HG03354 (cell line): ENCODE measurements at regions not wholly inside any gene's neighbourhood (a gene's known extent, or its start where the extent isn't known, plus 50 kb on each side); places are given as distances from the start of the nearest gene placed in this dataset.

Source experiments
- ATAC-seq: cut with Tn5 transposase; IDR thresholded peaks from one replicate; pipeline ENCODE4 v1.9.1; 2021; ENCODE audit warnings: mild to moderate bottlenecking; ENCODE audit not compliant: unreplicated experiment, poor library complexity, severe bottlenecking

DNA sequence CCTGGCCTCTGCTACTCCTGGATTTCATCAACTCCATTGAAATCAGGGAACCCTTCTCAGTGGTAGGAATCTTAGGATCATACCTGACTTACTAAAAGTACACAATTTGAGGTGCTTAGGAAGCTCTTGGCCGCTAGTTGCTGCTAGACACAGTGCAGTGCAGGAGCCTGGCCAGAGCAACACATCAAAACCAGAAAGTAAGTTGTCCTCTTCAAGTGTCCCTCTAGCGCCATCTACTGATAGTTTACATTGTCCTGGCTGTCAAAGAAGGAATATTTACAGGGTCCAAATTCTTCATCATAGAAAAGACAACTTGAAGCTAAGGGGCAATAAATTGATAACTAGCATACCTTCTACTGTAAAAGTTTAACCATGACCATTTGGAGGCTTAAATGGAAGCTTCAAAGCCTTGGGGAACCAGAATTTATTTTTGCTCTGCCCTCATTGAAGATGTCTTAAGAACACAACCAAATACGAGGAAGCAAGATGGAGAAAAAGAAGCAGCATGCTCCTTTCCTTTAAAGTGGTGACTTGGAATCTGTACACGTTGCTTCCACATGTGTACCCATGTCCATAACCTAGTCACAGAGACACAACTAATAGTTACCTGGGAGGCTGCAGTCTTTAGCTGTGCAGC lies 889.1 kb upstream of the GCFC2 start:
- ATAC-seq = peak; percentile 99

DNA sequence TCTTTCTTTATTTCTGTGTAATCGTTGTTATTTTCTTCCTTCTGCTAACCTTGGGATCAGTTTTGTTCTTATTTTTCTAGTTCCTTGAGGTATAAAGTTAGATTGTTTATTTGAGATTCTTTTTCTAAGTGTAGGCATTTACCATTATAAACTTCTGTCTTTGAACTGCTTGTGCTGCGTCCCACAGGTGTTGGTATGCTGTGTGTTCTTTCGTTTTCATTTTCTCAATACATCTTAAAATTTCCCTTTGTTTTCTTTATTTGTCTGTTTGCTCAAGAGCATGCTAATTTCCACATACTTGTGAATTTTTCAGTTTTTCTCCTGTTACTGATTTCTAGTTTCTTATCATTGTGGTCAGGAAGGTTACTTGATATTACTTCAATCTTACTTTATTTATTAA lies 873.8 kb upstream of the GCFC2 start:
- ATAC-seq = no peak

DNA sequence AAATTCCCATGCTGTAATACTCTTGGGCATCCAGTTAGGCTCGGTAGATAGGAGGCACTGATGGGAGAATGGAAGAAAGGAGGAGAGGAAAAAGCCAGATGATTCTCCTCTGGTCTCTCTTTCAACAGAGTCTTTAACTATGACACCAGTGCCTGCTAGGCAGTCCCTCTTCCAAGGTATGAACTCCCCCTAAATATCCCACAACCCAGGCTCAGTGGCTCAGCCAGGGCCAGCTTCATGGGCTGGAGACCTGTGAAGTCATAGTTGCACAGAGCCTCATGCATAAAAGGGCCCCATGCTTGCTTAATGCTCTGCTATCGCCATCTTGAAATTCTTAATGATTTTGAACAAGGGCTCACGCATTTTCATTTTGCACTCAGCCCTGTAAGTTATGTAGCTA lies 869.2 kb upstream of the GCFC2 start:
- ATAC-seq = no peak

DNA sequence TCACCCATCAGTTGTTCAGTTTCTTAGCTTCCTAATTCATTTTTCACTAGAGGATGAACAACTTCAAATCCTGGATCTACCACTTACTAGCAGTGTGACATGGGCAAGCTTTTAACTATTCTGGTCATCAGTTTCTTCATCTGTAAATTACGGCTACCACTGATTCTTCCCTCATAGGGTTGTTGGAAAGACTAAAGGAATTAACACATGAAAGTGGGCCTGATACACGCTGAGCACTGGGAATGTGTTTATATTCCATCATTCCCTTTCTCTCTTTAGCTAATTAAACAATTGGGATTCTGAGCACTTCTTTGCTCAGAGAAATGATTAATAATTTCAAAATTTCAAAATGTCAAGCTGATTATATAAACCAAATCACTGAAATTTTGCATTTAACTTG lies 862.3 kb upstream of the GCFC2 start:
- no peak for ATAC-seq

DNA sequence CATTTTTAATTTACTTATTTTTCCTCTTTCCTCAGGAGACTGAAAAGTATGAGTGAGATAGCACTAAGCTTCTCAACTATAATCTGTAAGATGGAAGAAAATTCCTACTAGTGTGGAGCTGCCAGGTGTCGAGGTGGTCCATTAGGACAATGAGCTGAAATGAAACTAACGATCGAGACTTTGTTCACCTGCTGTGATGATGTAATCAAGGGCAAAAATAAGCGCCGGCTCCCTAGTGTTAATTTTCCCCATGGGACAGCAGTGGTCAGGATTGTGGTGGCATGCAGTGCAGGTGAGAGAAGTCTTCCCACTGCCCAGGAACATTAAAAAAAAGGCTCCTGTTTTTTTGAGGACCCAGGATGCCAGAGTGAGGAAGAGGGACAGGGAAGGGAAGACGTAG lies 859.1 kb upstream of the GCFC2 start:
- no peak for ATAC-seq

DNA sequence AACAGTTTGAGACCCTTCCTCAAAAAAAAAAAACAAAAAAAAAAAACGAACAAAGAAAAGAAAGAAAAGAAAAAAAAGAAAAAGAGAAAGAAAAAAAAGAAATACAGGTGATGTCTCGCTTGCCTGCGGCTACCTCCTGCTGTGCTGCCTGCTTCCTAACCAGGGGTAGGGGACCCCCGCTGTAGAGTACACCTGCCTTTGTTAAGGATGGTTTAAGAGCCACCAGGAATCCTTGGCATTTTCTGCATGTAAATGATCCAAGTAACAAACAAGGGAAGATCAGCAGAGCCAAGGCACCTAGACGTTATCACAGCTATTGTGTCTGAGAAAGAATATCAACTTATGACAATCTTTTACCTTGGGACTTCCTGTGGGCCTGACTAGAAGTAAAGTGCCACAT lies 856.8 kb upstream of the GCFC2 start:
- ATAC-seq = no peak

DNA sequence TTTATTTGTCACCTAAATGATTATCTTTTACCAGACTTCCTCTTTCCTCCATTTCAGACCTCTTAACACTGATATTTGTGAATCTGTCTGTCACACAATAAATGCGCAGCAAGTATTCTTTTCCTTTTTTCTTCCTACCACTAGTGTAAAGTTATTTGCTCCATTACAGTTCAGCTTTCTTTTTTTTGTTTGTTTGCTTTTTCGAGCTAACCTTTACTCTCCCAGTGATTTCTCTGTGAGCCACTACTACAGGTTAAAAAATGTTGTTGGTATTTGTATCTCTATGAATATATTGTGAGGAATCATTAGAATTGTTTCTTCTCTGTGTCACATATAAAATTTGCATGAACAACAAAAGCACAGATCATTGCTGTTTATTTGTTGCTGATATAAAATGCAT lies 854.0 kb upstream of the GCFC2 start:
- no peak for ATAC-seq

DNA sequence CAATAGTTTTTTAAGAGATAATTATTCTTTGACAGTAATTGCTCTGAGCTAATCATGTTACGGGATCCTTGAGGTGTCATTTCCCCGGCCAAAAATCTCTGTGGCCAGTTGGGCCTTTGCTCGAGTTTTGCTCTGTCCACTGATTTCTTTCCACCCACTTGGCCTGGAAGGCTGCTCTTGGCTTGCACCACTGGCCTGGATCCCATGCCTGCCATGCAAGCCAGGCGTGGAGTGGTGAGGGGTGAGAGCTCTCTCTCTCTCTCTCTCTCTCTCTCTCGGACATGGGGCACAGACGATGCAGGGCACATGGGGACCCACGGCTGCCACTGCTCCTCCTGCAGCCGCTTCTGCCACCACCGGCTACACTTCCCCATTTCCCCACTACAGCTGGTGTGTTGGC lies 853.0 kb upstream of the GCFC2 start:
- ATAC-seq = no peak

DNA sequence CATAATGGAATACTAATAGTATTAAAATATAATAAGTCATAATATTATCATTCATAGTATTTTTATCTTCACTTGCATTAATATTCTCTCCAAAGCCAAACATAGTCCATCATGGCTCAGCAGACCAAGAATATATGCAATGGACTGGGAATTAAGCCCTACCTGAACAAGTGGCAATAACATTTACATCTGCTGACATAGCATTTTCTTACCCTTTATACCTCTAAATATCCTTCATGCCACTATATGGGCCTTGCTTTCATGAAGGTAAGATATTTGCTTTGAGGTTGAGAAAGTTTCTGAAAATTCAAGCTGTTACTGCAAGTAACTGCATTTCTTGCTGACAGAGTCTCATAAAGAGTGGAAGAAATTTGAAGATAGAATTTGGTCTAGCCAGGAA lies 847.4 kb upstream of the GCFC2 start:
- no peak for ATAC-seq

DNA sequence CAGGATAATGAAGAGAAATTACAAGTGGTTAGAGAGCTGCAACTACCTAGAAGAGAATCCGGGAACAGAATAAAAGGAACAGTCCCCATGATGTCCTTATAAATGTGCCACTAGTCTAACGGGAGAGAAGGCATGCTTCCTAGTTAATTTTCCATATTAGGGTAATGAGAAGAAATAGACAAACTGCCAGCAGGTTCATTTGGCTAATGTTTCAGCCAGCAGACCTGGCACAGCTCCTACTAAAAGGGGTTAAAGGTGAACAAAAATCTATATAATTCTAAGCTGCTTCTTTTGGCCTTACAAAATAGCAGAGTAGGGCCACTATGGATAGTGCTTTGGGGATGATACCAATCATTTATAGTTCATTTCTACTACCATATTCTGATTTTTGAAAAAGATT lies 845.3 kb upstream of the GCFC2 start:
- no peak for ATAC-seq

DNA sequence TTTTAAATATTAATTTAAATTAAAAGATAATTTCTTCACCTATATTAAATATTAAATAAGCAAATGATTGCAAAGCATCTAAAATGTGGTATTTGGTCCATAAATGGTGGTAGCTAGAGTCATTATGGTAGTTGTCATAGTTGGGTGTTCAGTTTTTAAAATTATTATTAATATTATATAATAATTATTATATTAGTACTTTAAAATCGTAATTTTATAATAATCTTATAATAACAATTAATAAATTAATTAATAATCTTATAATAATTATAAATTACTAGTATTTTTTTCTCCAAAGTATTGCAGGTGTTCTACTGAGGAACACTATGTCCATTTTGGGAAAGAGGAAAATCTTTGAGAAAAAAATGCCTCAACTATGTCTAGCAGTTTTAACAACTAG lies 835.5 kb upstream of the GCFC2 start:
- ATAC-seq = no peak

DNA sequence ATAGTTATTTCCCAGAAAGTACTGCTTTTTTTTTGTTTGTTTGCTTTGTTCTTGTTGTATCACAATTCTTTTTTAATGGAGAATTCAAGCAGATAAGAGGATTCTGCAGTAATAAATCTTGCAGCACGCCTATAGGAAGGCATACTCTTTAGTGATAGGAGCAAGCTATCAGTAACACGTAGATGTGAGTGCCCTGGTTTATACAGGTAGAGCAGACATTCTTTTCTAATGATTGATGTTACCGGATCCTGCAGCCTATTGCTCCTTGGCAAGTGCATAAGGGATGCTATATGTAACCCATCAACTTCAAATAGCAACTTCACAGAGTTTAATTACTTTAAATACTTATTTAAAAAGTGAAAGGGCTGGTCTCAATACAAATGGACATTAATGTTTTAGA lies 834.2 kb upstream of the GCFC2 start:
- no peak for ATAC-seq

DNA sequence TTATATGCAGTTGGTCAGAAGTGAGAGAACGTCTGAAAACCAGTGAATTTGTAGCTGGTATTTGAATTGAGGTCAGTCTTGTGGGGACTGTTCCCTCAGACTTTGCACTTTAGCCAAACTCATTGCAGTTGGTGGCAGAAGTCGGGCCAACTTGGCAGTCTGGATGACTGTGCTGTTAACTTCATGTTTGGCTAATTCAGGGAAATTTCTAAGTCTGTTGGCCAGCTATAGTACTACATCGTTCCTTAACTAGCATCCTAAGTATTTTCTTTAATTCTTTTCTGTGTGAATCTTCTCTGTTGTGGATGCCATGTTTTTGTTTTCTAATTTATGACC lies 806.8 kb upstream of the GCFC2 start:
- ATAC-seq = no peak

DNA sequence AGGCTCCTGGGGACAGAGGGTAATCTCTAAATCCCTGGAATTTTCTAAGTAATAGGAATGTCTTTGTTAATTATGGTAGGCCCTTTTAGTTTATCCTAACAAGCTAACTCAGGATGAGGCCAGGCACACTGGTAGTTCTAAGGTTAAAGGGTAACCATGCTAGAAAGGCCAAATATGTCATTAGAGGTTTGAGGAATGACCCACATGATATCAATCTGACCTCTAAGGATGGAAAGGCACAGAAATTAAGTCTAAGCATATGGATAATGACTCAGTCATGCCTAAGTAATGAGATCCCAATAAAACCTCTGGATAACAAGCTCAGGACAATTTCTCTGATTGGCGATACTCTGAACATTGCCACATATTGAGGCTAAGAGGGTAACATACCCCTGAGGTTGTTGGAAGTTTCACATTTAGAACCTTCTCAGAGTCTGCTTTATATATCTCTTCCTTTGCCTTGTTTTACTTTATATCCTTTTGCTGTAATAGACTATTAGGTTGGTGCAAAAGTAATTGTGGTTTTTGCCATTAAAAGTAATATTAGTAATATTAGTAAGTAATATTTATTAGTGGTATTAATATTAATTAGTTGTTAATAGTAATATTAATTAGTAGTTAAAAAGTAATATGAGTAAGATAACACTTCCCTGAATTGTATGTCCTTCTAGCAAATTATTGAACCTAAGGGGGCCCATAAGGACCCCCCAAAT lies 806.3 kb upstream of the GCFC2 start:
- ATAC-seq = no peak

DNA sequence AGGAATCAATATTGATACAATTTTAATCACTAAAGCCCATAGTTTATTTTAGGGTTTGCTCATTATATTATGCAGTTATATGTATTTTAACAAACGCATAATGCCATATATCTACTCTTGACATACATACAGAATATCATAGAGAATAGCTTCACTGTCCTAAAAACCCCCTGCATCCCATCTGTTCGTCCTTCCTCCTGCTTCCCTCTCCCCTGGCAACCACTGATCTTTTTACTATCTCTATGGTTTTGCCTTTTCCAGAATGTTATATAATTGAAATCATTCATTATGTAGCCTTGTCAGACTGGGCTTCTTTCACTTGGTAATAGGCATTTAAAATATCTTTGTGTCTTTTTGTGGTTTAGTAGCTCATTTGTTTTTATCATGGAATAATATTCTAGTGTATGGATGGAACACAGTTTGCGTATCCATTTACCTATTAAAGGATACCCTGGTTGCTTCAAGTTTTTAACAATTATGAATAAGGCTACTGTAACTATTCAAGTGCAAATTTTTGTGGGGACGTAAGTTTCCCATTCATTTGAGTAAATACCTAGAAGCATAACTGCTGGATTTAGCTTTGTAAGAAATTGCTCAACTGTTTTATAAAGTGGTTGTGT lies 801.6 kb upstream of the GCFC2 start:
- ATAC-seq = no peak

DNA sequence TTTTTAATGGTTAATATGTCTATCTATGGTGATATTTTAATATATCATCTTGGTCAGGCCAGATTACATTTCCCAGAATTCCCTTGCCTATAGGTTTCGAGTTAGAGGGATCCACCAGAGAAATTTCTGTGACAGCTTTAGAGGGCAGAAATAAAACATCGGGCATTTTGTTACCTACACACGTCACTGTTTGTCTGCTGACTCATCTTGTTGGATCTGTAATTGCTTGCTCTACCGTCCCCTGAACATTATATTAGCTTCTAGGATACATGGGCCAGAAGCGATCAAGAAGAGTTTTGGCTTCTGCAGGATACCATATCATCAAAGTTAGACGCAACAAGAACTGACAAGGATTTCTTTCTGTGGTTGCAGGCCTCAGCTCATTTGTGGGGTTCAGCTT lies 795.8 kb upstream of the GCFC2 start:
- ATAC-seq = no peak

DNA sequence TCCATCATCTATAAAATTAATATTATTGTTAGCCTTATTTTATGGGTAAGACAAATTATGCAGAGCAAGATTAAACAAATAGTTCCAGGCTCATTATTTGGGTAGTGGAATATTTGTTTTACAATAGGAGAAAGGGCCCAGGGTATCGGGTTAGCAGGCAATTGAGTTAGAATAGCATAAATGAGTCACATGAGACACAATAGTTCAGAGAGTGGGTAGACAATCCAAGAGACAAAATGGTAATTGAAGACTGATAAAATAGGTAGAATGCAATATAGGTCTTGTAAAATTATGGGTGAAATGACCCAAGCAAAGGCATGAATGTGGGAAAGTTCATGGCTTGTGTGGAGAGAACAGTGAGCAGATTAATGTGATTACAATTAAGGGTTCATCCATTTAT lies 790.9 kb upstream of the GCFC2 start:
- ATAC-seq = no peak

DNA sequence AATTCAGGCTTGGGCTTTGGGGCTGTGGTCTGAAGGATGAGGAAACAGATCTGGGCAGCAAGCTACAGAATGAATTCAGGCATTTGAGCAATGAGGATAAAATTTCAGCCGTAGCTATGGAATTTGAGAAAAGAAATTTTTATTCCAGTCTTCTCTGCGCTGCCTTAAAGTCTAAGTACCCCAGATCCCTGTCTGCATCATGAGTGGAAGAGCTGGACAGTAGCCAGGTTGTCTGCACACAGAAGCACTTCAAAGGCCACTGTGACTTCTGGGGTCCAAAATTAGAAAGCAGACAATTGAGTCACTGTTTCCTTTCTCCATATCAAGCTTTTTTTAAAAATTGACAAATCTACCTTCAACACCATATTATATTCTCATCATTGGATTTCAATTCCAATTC lies 787.6 kb upstream of the GCFC2 start:
- no peak for ATAC-seq

DNA sequence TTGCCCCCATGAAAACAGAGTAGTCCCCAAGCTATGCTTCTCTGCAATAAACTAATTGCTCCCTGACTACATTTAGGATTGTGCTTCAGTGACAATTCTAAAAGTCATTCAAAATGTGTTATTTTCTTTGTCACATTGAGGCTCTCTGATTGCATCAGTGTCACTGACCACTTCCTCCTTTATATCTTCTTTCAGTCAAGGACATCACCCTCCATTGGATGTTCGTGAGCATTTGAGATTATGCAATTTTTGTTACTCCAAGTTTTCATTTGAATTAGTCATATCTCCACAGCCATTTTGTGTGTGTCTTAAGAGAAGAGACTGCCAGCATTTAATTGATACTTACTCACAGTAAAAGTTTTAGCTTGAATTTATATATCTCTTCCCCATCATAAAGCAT lies 780.8 kb upstream of the GCFC2 start:
- no peak for ATAC-seq

DNA sequence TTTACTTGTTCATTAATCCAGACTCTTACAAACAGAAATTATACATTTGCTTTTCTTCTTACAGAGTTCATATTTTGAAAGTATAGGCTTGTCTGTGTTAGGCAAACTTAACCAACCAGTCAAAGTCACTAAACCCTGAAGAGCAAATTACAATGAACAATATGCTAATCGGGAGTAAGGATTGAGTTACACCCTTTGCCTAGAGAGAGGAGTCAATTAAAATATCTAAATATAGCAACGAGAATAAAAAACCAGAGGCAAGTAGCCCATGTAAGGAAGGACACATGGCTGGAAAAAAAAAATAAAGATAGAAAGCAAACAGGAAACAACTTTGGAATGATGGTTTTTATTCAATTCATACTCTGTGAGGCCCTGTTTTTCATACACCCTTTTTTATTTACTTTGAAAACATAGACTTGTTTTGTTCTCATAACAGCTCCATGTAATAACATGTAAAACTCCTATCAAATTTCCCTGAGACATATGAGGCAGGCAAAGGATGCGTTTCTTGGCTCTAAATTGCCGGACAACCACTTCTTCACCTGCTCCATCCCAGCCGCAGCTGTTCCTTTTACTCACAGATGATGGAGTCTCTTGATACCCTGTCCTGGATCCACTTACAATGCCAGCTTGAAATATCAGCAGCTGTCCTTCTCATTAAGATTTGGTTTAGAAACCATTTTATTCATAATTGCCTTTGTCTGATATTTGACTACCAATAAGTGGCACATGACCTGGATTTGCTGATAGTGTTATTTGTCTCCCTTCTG lies 767.7 kb upstream of the GCFC2 start:
- no peak for ATAC-seq

DNA sequence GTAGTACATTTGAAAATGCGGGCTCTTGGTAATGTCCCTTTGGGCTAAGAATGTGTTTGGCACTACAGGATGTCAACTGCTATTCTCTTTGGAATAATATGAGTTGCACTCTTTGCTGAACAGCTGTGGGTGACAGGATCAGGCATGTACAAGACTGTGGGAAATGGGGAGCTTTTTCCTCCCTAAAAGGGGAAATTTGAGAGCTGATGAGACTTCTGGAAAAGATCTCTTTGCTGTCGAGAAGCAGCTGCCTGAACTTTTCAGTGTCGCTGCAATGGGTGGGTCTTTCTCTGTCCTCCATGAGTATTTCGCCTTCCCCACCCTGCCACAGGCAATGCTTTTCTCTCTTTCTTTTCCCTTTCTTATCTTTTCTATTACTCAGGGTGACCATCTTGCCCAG lies 762.2 kb upstream of the GCFC2 start:
- no peak for ATAC-seq
